ENCODE measurements at regions not wholly inside any gene's neighbourhood (a gene's known extent, or its start where the extent isn't known, plus 50 kb on each side); places are given as distances from the start of the nearest gene placed in this dataset.

- no peak for DNase-seq
Observed at GRCh38 chr7:118298771-118299170, 74.3 kb downstream of the ANKRD7 start.

- DNase-seq, result no peak
Observed at GRCh38 chr7:118300177-118300576, 75.7 kb downstream of the ANKRD7 start.

- no peak for DNase-seq
Observed at GRCh38 chr7:118304100-118304499, 79.6 kb downstream of the ANKRD7 start.

GRCh38 chr7:118305671-118306070 lies 81.2 kb downstream of the ANKRD7 start:
- DNase-seq, result no peak

GRCh38 chr7:118306771-118307170 lies 82.3 kb downstream of the ANKRD7 start:
- DNase-seq, result no peak

- DNase-seq, result no peak
Observed at GRCh38 chr7:118311121-118311836, 86.8 kb downstream of the ANKRD7 start.

GRCh38 chr7:118312051-118312450 lies 87.5 kb downstream of the ANKRD7 start:
- no peak for DNase-seq

GRCh38 chr7:118312966-118313365 lies 88.5 kb downstream of the ANKRD7 start:
- no peak for DNase-seq

GRCh38 chr7:118324790-118325449 lies 100.4 kb downstream of the ANKRD7 start:
- no peak for DNase-seq

GRCh38 chr7:118325450-118325808 lies 100.9 kb downstream of the ANKRD7 start:
- DNase-seq, result no peak

- DNase-seq, result no peak
Observed at GRCh38 chr7:118327174-118327573, 102.7 kb downstream of the ANKRD7 start.

GRCh38 chr7:118328505-118329211 lies 104.2 kb downstream of the ANKRD7 start:
- no peak for DNase-seq

GRCh38 chr7:118330388-118330787 lies 105.9 kb downstream of the ANKRD7 start:
- DNase-seq, result no peak

GRCh38 chr7:118346748-118347147 lies 122.2 kb downstream of the ANKRD7 start:
- DNase-seq, result no peak

GRCh38 chr7:118349604-118350003 lies 125.1 kb downstream of the ANKRD7 start:
- no peak for DNase-seq

- DNase-seq, result no peak
Observed at GRCh38 chr7:118350260-118350659, 125.8 kb downstream of the ANKRD7 start.

- DNase-seq, result no peak
Observed at GRCh38 chr7:118352867-118353453, 128.5 kb downstream of the ANKRD7 start.

GRCh38 chr7:118366363-118366762 lies 141.9 kb downstream of the ANKRD7 start:
- no peak for DNase-seq

GRCh38 chr7:118368958-118369357 lies 144.5 kb downstream of the ANKRD7 start:
- no peak for DNase-seq

- no peak for DNase-seq
Observed at GRCh38 chr7:118369987-118370386, 145.5 kb downstream of the ANKRD7 start.

GRCh38 chr7:118372530-118372929 lies 148.0 kb downstream of the ANKRD7 start:
- no peak for DNase-seq

GRCh38 chr7:118389629-118390028 lies 165.1 kb downstream of the ANKRD7 start:
- no peak for DNase-seq

GRCh38 chr7:118404211-118404610 lies 179.7 kb downstream of the ANKRD7 start:
- DNase-seq, result no peak

- no peak for DNase-seq
Observed at GRCh38 chr7:118418433-118418832, 193.9 kb downstream of the ANKRD7 start.

Measured in HCEC 1CT (cell line).